Left lung (tissue), 4 donors: ENCODE measurements at regions not wholly inside any gene's neighbourhood (a gene's known extent, or its start where the extent isn't known, plus 50 kb on each side); places are given as distances from the start of the nearest gene placed in this dataset.

Source experiments
- ATAC-seq: fragments of 200-7000 bp; cut with Tn5 transposase; one replicate; pipeline ENCODE4 v1.9.1; 2020; ENCODE audit warnings: moderate library complexity
- DNase-seq, 4 donors: peaks; one replicate each; pipeline ENCODE4 v3.0.0-alpha.2; 2013 to 2020
- H3K27ac ChIP-seq, 2 donors: fragments of 200-600 bp; sonication (generic) in 1 of 2; one replicate each; pipeline versions ENCODE4 v1.5.0 to v1.8.0; 2020 to 2021
- H3K27me3 ChIP-seq, 2 donors: fragments of 200-600 bp; sonication (generic) in 1 of 2; one replicate each; pipeline versions ENCODE4 v1.5.0 to v1.8.0; 2020 to 2021
- H3K36me3 ChIP-seq, 2 donors: fragments of 200-600 bp; sonication (generic) in 1 of 2; one replicate each; pipeline versions ENCODE4 v1.5.0 to v1.8.0; 2020 to 2021
- H3K4me1 ChIP-seq, 2 donors: fragments of 200-600 bp; one replicate each; pipeline ENCODE4 v1.8.0; 2021
- H3K4me3 ChIP-seq, 2 donors: fragments of 200-600 bp; sonication (generic) in 1 of 2; one replicate each; pipeline versions ENCODE4 v1.5.0 to v1.8.0; 2020 to 2021; ENCODE audit warnings: mild to moderate bottlenecking in 1 of 2
- H3K9me3 ChIP-seq, 2 donors: fragments of 200-600 bp; sonication (generic) in 1 of 2; one replicate each; pipeline versions ENCODE4 v1.5.0 to v1.8.0; 2020 to 2021
- intact Hi-C, 2 donors: fragments of 100-400 bp; cut with DNase I; formaldehyde crosslinking; loops; one replicate each; pipeline versions ENCODE4 v1.11.2 to v1.14.2; 2022
- TF ChIP-seq, protein P1 (sequence below), 2 donors: fragments of 200-600 bp; sonication (generic) in 1 of 2; IDR thresholded peaks; one replicate each; pipeline versions ENCODE4 v1.5.0 to v1.8.0; 2021; ENCODE audit warnings: antibody characterized with exemption in 2 of 2
- donor health status: DM: no; HTN: yes; CAD: no.
- donor health status: DM: no; HTN: no; CAD: no.

DNA sequence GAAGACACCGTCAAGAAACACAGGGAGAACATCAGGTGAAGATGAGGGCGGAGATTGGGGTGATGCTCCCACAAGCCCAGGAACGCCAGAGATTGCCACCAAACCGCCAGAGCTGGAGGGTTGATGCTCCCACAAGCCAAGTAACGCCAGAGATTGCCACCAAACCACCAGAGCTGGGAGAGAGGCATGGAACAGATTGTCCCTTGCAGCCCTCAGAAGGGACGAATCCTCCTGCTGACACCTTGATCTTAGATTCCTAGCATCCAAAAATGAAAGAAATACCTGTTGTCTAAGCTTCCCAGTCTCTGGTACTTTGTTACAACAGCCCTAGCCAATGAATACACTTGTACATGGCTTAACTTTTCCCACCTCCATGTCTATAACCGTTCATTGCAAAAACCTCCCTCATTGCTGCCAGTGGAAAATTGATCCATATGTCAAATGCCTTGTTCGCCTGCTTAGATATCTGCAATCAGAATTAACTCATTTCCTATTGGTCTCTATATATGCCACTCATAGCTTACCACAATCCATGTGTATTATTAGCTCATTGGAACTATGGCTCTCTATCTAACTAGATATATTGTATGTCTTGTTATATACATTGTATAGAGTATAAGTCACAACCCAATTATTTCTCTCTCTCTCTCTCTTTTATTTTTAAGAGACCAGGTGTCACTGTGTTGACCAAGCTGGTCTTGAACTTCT, 127.4 kb downstream of the ADSS2 start:
- no peak for DNase-seq
- Histone ChIP-seq H3K4me3 (peak overlapping the region in 1 of 2 donors; percentile 39), H3K4me1 (peaks cover 5 to 58% of the 10 kb centered on the region in 2 donors), H3K27ac (peak overlapping the region; percentile 89 to 91), H3K36me3 (no peaks in the 10 kb centered on the region), H3K27me3 (no peaks in the 10 kb centered on the region), H3K9me3 (peaks cover 0 to 3% of the 10 kb centered on the region in 2 donors)
- TF ChIP-seq, protein P1, sequence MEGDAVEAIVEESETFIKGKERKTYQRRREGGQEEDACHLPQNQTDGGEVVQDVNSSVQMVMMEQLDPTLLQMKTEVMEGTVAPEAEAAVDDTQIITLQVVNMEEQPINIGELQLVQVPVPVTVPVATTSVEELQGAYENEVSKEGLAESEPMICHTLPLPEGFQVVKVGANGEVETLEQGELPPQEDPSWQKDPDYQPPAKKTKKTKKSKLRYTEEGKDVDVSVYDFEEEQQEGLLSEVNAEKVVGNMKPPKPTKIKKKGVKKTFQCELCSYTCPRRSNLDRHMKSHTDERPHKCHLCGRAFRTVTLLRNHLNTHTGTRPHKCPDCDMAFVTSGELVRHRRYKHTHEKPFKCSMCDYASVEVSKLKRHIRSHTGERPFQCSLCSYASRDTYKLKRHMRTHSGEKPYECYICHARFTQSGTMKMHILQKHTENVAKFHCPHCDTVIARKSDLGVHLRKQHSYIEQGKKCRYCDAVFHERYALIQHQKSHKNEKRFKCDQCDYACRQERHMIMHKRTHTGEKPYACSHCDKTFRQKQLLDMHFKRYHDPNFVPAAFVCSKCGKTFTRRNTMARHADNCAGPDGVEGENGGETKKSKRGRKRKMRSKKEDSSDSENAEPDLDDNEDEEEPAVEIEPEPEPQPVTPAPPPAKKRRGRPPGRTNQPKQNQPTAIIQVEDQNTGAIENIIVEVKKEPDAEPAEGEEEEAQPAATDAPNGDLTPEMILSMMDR (IDR thresholded peaks at IDR 0.05): no peak
- intact Hi-C loops: no loop called here
- no peak for ATAC-seq

DNA sequence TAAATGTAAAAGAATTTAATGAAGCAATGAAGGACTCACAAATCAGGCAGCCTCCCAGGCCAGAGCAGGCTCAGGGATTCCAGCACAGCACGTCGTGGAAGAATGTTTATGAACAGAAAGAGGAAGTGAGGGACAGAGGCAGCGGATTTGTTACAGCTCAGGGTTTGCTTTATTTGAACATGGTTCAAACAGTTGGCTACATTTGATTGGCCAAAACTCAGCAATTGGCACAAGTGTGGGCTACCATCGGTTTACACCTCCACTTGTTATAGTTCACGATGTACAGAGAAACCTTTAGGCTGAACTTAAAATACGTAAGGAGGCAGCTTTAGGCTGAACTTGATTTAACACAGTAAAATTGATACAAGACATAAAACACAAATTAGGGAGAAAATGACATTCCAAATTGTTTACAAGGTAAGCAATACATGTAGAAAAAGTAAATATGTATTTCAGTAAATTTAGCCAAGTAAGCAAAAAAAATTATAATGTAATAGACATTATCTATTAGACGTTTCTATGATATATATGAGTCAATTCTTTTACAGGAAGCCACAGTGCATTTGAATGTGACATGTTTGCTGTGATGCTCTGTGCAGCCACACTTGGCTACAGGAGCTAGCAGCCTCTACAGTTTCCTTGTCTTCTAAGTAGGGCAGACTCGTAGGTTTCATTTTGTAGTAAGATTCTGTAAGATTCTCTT, 126.5 kb downstream of the ADSS2 start:
- intact Hi-C loops: no loop called here
- Histone ChIP-seq H3K9me3 (peaks cover 0 to 3% of the 10 kb centered on the region in 2 donors), H3K36me3 (no peaks in the 10 kb centered on the region), H3K4me1 (peaks cover 5 to 52% of the 10 kb centered on the region in 2 donors), H3K27me3 (no peaks in the 10 kb centered on the region), H3K4me3 (peak overlapping the region in 1 of 2 donors; percentile 39), H3K27ac (peak overlapping the region; percentile 33 to 89)
- TF ChIP-seq, protein P1 (IDR thresholded peaks at IDR 0.05): no peak
- ATAC-seq (peak; percentile 31), DNase-seq (peak in 1 of 4 donors; percentile 50)

DNA sequence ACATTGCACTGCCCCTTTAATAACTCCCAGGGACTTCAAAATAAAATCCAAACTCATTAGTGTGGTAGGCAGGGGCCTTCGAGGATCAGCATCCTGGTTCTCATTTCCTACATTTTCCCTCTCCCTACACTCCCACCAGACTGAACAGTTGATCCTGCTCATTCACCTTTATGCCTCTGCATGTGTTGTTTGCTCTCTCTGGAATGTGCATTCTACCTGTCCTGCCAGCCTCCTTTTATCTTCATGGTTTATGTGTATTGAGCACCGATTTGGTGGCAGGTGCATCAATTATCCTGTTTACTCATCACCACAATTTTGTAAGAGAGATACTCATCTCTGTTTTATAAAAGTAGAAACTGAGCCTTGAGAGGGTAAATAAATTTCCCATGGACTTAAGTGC, 125.0 kb downstream of the ADSS2 start:
- Histone ChIP-seq H3K4me3 (no peak overlapping the region), H3K27me3 (no peaks in the 10 kb centered on the region), H3K4me1 (peaks cover 5 to 36% of the 10 kb centered on the region in 2 donors), H3K27ac (no peak overlapping the region), H3K36me3 (no peaks in the 10 kb centered on the region), H3K9me3 (peaks cover 0 to 3% of the 10 kb centered on the region in 2 donors)
- DNase-seq (no peak), ATAC-seq (no peak)
- intact Hi-C loops: no loop called here
- TF ChIP-seq, protein P1 (IDR thresholded peaks at IDR 0.05): no peak

DNA sequence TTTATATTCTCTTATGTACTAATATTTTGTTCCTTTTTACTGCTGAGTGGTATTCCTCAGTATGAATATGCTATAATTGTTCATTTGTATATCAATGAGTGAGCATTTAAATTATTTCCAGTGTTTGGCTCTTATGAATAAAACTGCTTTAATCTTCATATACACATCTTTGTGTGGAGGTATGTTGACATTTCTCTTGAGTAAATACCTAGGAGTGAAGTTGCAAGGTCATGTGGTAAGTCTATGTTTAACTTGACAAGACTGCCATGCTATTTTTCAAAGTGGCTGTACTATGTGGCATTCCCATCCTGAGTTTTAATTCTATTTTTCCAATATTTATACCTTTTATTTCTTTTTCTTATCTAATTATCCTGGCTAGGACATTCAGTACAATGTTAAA, 124.2 kb downstream of the ADSS2 start:
- intact Hi-C loops: no loop called here
- Histone ChIP-seq H3K27ac (no peak overlapping the region), H3K36me3 (no peaks in the 10 kb centered on the region), H3K9me3 (peaks cover 0 to 3% of the 10 kb centered on the region in 2 donors), H3K27me3 (no peaks in the 10 kb centered on the region), H3K4me1 (peaks cover under 1 to 28% of the 10 kb centered on the region in 2 donors), H3K4me3 (no peak overlapping the region)
- TF ChIP-seq, protein P1 (IDR thresholded peaks at IDR 0.05): no peak
- DNase-seq: no peak
- no peak for ATAC-seq

DNA sequence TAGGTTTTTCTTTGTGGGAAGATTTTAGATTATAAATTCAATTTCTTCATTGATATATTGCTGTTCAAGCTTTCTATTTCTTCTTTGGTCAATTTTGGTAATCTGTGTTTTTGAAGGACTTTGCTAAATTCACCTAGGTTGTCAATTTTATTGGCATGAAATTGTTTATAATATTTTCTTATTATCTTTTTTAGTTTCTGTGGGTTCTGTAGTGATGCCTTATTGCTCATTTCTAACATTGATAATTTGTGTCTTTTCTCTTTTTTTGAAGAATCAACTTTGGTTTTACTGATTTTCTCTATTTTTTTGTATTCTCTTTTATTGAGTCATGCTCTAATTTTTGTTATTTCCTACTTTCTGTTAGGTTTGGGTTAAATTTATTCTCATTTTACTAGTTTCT, 123.2 kb downstream of the ADSS2 start:
- Histone ChIP-seq H3K27ac (no peak overlapping the region), H3K9me3 (peaks cover 0 to 3% of the 10 kb centered on the region in 2 donors), H3K4me1 (peaks cover 0 to 21% of the 10 kb centered on the region in 2 donors), H3K36me3 (no peaks in the 10 kb centered on the region), H3K27me3 (no peaks in the 10 kb centered on the region), H3K4me3 (no peak overlapping the region)
- no peak for DNase-seq
- ATAC-seq: no peak
- TF ChIP-seq, protein P1 (IDR thresholded peaks at IDR 0.05): no peak
- intact Hi-C loops: no loop called here
